Retinal pigment epithelial cell (primary cell): ENCODE measurements at regions not wholly inside any gene's neighbourhood (a gene's known extent, or its start where the extent isn't known, plus 50 kb on each side); places are given as distances from the start of the nearest gene placed in this dataset.

ENCODE experiments used
- DNase-seq: peaks from one replicate; pipeline ENCODE4 v3.0.0-alpha.2; 2010; ENCODE audit warnings: low read depth
- H3K4me3 ChIP-seq: 2 replicates; pipeline ENCODE4 v1.5.1; 2011; ENCODE audit warnings: mild to moderate bottlenecking, low read length, control low read depth, moderate library complexity
- TF ChIP-seq, protein P1 (sequence below): conservative IDR thresholded peaks from 2 replicates; pipeline ENCODE4 v1.5.1; 2011; ENCODE audit warnings: low read depth, low read length, control low read depth, inconsistent platforms

DNA sequence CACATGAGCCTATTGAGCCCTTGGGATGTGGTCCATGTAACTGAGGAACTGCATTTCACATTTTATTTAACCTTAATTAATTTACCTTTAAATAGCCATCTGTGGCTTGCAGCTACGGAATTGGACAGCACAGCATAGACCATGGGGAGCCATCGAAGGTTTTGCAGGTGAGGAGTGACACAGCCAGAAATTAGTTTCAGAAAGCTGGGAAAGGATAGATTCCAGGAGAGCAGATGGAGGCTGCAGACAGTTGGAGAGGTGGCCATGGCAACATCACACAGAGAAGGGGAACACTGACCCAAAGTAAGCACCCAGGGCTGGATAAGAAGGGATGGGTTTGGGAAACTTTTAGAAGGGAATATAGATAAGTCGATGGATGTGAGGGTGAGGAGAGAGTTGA is 100.1 kb upstream of the SLC6A11 start:
- TF ChIP-seq, protein P1, sequence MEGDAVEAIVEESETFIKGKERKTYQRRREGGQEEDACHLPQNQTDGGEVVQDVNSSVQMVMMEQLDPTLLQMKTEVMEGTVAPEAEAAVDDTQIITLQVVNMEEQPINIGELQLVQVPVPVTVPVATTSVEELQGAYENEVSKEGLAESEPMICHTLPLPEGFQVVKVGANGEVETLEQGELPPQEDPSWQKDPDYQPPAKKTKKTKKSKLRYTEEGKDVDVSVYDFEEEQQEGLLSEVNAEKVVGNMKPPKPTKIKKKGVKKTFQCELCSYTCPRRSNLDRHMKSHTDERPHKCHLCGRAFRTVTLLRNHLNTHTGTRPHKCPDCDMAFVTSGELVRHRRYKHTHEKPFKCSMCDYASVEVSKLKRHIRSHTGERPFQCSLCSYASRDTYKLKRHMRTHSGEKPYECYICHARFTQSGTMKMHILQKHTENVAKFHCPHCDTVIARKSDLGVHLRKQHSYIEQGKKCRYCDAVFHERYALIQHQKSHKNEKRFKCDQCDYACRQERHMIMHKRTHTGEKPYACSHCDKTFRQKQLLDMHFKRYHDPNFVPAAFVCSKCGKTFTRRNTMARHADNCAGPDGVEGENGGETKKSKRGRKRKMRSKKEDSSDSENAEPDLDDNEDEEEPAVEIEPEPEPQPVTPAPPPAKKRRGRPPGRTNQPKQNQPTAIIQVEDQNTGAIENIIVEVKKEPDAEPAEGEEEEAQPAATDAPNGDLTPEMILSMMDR: no peak
- no peak for DNase-seq
- no peak overlapping the region for H3K4me3 ChIP-seq

DNA sequence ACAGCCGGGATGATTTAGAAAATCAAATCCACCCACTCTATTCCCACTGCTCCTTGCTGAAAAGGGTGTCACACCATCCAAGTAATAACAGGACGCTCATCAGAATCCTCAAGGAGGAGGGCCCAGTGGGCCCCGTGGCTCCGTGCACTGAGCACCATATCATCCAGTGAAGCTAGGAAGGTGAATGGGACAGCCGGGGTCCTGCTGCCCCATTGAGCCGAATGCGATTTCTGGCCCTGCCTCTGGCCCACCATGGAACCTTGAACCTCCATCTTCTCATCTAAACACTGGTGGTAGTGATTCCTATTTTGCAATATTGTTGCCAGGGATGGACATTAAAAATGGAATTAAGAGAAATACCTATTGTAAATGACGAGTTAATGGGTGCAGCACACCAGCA is 99.1 kb upstream of the SLC6A11 start:
- DNase-seq: no peak
- TF ChIP-seq, protein P1: no peak

DNA sequence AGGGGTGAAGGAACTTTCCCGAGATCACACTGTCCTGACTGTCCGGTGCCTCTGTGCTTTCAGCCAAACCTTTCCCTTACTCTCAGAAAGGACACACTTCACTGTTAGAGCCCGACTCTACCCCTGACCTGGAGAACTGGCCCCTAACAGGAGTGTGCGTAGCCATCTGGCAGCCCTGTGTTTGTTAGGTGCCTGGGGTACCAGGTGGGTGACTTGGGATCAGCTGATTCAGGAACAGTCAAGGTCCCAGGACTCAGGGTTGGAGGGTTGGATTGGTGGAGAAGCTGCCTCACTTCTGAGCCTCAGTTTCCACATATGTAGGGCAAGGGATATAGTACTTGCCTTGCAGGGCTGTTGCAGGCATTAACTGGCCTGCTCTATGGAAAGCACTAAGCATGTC is 98.3 kb upstream of the SLC6A11 start:
- no peak overlapping the region for H3K4me3 ChIP-seq
- DNase-seq: no peak
- TF ChIP-seq, protein P1: no peak

More for the DNA sequence above, 99.1 kb upstream of the SLC6A11 start:
- H3K4me3 ChIP-seq: no peak overlapping the region

DNA sequence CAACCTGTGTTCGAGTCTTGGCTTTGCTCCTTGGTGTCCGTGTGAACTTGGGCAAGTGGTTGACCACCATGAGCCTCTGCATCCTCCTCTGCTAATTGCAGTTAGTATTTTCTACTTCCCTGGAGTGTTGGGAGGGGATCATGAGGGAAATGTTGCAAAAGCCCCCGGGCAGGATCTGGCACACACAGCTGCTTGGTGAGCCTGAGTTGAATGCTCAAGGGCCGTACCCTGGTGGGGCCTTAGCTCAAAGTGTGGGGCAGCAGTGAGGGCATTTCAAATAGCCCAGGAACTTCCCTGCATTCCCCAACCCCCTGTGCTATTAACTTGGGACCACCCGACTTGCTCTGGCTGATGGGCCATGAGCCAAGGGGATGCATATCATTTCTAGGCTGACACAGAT is 94.9 kb upstream of the SLC6A11 start:
- H3K4me3 ChIP-seq: no peak overlapping the region
- DNase-seq: no peak
- TF ChIP-seq, protein P1: no peak

DNA sequence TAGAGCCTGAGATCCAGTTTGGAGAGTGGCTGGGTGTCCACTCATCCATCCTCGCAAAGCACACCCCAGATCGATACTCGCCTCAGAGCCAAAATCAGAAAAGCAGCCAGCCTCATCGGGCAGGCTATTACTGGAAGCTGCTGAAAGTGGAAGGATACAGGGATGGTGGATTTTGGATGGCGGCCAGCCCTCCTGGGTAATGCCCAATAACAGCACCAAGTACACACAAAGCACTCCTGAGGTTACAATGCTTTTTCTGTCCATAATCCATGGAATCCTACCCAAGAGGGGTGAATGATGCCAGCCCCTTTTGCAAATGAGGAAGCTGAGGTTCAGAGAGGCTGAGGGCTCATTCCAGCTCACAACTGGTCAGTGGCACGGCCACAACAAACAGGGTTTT is 93.1 kb upstream of the SLC6A11 start:
- no peak for DNase-seq
- H3K4me3 ChIP-seq: no peak overlapping the region
- TF ChIP-seq, protein P1: no peak

DNA sequence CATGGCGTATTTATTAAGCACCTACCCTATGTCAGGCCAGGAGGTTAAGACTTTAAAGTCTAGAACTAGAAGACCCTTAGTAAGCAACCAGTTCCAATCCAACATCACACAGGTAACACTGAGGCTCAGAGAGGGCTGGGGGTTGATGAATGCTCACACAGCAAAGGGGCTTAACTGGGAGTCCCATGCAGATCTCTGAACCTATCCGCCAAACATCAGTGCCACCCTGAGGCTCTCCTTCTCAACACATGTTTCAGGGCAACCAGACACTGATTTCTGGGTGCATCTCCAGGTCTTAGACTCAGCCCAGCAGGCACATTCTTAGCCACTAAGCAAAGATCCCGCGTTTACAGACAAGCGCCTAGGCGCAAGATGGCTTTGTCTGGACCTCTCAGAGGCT is 92.0 kb upstream of the SLC6A11 start:
- no peak overlapping the region for H3K4me3 ChIP-seq
- TF ChIP-seq, protein P1: no peak
- no peak for DNase-seq

DNA sequence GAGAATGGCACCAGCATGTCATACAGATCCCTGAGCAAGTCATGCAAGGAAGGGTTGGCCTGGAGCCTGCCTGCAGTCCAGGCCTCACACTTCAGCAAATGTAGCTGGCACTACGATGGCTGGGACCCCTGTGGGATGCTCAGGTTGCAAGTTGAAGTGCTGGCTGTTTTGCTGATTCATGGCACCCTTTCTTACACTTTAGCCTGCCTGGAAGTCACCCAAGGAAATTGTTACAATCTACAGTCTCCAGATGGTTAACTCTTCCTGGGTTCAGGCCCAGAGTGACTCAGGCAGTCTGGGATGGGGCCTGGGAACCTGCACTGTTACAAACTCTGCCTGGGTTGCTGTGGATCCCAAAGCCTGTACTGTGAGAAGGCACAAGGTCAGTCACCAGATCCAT is 91.0 kb upstream of the SLC6A11 start:
- DNase-seq: no peak
- no peak overlapping the region for H3K4me3 ChIP-seq
- TF ChIP-seq, protein P1: no peak
